ENCODE measurements at regions not wholly inside any gene's neighbourhood (a gene's known extent, or its start where the extent isn't known, plus 50 kb on each side); places are given as distances from the start of the nearest gene placed in this dataset.
A peak's percentile ranks its signal among the peaks of the same experiment; 100 is the strongest.
"Not testable (repeated sequence)": the region's sequence is repeated elsewhere in the genome, so short reads cannot be mapped to it uniquely, and the experiment has no call there.

DNA sequence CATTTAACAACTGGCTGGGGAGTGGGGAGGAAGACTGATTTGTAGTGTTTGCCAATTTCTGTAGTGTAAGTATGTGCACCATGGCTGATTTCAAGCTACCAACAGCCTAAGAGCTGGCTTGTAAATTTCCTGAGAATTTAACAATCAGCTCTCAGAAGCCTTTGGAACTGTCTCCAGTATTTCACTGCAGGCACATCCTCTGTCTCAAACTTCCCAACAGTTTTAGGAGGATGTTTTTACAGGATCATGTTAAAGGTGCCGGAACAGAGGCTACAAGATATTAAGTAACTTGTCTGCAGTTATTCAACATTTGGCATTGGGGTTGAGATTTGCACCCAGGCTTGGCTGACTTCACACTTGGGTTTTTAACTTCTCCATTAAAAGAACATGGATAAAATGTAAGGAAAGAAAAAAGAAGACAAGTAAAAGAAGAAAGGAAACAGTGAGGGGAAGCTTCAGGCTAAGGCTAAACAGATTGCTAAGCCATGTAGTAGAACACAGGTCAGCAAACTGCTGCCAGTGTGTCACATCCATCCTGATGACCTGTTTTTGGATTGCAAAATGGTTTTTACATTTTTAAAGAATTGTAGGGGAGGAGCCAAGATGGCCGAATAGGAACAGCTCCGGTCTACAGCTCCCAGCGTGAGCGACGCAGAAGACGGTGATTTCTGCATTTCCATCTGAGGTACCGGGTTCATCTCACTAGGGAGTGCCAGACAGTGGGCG, 204.8 kb upstream of the SESN3 start:
- DNase-seq (ENCODE audit: low read depth), result no peak

GRCh38 chr11:95435192-95435591, 204.2 kb upstream of the SESN3 start:
- DNase-seq (ENCODE audit: low read depth), result no peak

DNA sequence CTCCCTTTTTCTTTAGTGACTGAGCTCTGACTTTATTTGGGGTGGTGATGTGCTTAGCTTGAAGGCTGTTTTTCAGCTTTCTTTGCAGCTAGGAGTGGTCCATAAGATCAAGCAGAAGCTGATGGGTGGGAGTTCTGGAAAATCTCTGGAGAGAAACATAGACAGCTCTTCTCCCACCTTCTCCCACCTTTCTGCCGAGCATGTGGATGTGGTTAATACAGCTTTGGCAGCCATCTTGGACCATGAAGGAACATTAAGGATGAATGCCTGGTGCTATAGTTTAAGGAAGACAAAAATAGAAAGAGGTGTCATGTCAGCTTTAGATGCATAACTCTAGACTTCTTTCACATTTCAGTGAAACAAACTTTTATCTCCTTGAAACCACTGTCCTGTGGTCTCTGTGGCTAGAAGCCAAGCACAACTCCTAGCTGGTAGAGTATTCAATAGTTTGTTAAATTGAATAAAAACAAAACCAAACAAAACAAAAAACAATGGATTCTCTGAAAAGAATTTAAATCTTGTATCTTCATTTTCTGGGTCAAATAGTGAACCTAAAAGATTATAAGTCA, 203.6 kb upstream of the SESN3 start:
- DNase-seq (ENCODE audit: low read depth), result no peak

GRCh38 chr11:95434009-95434408, 203.0 kb upstream of the SESN3 start:
- no peak for DNase-seq (ENCODE audit: low read depth)

- no peak for DNase-seq (ENCODE audit: low read depth)
Observed at GRCh38 chr11:95432714-95433503, 201.9 kb upstream of the SESN3 start.

DNA sequence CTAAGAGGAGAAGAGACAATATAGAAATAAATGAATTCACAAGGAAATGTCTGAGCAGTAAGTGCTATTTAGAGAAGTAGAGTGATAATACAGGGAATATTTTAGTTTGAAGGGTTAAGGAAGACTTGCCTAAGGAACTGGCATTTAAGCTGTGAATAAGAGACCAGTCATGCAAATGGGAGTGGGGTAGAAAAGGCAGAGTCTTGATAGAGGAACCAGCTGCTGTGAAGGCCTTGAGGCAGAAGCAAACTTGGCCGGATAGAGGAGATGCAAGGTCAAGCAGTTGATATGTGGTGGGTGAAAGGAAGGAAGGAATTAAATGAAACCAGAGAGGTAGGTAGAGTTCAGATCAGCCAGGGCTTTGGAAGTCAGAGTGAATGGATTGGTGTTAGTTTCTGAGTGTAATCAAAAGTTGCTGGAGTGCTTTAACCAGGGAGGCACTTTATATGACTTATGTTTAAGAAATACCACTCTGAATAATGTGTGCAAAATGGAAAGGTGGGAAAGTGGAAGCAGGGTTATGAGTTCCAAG, 198.4 kb upstream of the SESN3 start:
- no peak for DNase-seq (ENCODE audit: low read depth)

DNA sequence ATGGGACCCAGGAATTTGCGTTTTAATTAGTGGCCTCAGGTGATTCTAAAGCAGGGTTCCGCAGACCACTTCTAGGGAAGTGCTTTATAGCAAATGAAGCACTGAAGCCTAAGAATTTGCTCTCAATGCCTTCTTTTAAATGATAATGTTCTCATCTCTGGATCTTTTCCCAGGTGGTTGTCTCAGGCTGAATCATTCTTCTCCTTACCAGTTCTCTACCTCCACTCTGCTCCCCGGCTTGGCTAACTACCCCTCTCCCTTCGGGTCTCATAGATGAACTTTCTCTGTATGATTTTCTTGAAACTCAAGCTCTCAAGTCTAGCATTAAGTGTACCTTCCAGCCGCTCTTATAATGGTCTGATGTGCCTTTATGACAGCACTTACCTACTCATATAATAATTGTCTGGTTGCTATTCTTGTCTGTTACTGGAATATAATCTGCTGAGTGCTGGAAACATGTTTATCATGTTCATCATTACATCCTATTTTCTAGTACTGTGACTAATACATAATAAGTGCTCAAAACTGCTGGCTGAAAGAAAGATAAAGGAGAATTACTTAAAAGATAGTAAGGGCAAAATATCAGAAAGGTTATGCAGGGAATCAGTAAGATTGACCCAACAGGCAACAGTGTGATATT, 195.9 kb upstream of the SESN3 start:
- no peak for DNase-seq (ENCODE audit: low read depth)

GRCh38 chr11:95419915-95420314, 188.9 kb upstream of the SESN3 start:
- peak; percentile 33 for DNase-seq (ENCODE audit: low read depth)

- no peak for DNase-seq (ENCODE audit: low read depth)
Observed at GRCh38 chr11:95418916-95419315, 187.9 kb upstream of the SESN3 start.

- DNase-seq (ENCODE audit: low read depth), result no peak
Observed at GRCh38 chr11:95417832-95418231, 186.8 kb upstream of the SESN3 start.

GRCh38 chr11:95415837-95416304, 184.9 kb upstream of the SESN3 start:
- no peak for DNase-seq (ENCODE audit: low read depth)

GRCh38 chr11:95414217-95414616, 183.2 kb upstream of the SESN3 start:
- DNase-seq (ENCODE audit: low read depth), result no peak

DNA sequence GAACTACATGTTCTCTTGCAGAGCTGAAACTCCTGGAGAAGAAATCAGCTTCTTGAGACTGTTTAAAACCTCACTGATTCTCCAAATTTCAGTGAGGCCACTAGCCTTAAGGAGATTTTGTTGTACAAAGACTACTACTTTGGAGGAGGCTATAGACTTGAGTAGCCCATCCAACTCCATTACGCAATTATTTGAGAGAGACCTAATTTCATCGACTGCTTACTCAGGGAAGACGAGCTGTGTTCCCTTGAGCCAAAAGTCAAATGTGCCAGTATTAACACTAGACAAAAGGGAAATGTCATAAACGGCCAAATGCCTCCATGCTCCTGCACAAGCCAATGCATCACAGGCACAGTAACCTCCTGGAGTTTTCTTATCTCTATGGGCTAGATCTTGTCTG, 182.8 kb upstream of the SESN3 start:
- no peak for DNase-seq (ENCODE audit: low read depth)

DNA sequence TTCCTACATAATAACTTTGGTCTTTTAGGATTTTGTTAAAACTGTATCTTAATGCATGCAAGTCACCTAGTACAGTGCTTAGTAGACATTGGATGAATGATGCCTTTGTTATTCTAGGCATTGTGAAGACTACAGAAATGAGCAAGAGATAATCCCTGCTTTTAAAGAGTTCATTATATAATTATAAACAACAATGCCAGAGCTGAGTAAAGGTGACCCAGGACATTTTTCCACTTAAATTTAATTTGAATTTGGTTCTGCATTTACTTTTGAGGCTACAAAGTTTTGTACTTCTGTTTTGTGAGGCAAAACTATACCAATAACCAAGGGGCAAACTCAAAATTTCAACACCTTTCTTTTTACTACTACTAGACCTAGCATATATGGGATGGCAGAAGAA, 182.0 kb upstream of the SESN3 start:
- no peak for DNase-seq (ENCODE audit: low read depth)

GRCh38 chr11:95412074-95412473, 181.1 kb upstream of the SESN3 start:
- no peak for DNase-seq (ENCODE audit: low read depth)

DNA sequence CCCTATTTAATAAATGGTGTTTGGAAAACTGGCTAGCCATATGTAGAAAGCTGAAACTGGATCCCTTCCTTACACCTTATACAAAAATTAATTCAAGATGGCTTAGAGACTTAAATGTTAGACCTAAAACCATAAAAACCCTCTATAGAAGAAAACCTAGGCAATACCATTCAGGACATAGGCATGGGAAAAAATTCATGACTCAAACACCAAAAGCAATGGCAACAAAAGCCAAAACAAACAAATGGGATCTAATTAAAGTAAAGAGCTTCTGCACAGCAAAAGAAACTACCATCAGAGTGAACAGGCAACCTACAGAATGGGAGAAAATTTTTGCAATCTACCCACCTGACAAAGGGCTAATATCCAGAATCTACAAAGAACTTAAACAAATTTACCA, 179.7 kb upstream of the SESN3 start:
- DNase-seq (ENCODE audit: low read depth), result not testable (repeated sequence)

DNA sequence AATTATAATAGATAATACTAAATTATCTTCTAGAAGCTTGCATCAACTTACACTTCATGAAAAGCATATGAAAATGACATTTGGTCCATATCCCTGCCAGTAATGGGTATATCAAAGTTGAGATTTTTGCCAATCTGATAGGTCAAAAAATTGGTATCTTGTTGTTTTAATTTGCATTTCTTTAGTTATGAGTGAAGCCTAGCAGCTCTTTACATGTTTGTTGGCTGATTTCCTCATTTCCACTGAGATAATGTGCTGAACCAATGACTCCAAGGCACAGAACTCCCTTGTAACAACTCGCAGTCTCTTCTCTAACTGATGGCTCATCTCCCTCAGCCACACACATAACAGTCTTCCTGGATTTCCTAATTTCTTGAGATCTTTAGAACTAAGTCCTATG, 175.3 kb upstream of the SESN3 start:
- no peak for DNase-seq (ENCODE audit: low read depth)

- DNase-seq (ENCODE audit: low read depth), result no peak
Observed at GRCh38 chr11:95404370-95404769, 173.4 kb upstream of the SESN3 start.

DNA sequence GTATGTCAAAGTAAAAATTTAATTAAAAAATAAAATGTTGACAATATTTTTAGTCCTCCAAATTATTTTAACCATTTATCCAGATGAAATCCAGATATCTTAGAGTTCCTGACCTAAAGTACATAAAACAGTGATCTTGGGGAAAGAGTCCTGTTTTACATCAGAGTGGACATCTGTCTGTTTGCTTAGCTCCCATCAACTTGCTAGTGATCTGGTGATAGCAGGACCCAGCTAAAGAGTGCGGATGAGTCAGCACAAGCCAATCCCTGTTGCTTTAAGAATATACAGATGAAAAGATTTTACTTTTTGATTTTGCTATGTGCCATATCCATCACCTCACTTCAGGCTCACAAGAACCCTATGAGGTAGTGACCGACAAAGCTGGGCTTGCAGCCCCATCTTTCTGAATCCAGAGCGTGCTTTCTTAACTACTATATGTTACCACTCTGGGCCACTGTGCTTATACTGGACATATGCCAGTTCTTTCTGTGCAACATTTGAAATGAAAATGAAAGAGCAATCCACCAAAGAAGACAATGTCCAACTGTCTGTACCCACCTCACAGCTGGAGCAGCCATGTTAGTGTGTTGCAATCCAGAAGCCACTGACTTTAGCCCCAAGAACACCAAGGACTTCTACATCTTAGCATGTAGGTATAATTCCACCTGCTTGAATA, 167.6 kb upstream of the SESN3 start:
- no peak for DNase-seq (ENCODE audit: low read depth)

GRCh38 chr11:95392644-95393043, 161.6 kb upstream of the SESN3 start:
- DNase-seq (ENCODE audit: low read depth), result no peak

GRCh38 chr11:95389427-95389826, 158.4 kb upstream of the SESN3 start:
- DNase-seq (ENCODE audit: low read depth), result no peak

GRCh38 chr11:95388086-95388485, 157.1 kb upstream of the SESN3 start:
- DNase-seq (ENCODE audit: low read depth), result no peak

All from GM04503 (cell line).